ENCODE measurements at regions not wholly inside any gene's neighbourhood (a gene's known extent, or its start where the extent isn't known, plus 50 kb on each side); places are given as distances from the start of the nearest gene placed in this dataset.

GRCh38 chr4:153974452-153974851 lies 185.6 kb upstream of the SFRP2 start:
- DNase-seq, result no peak

GRCh38 chr4:153973942-153974341 lies 185.1 kb upstream of the SFRP2 start:
- no peak for DNase-seq

- no peak for DNase-seq
Observed at GRCh38 chr4:153971899-153972298, 183.0 kb upstream of the SFRP2 start.

- DNase-seq, result no peak
Observed at GRCh38 chr4:153970169-153970568, 181.3 kb upstream of the SFRP2 start.

GRCh38 chr4:153969542-153969941 lies 180.7 kb upstream of the SFRP2 start:
- no peak for DNase-seq

- DNase-seq, result no peak
Observed at GRCh38 chr4:153966641-153967040, 177.8 kb upstream of the SFRP2 start.

GRCh38 chr4:153963216-153963615 lies 174.3 kb upstream of the SFRP2 start:
- no peak for DNase-seq

- no peak for DNase-seq
Observed at GRCh38 chr4:153962311-153963039, 173.6 kb upstream of the SFRP2 start.

- DNase-seq, result no peak
Observed at GRCh38 chr4:153955327-153955726, 166.4 kb upstream of the SFRP2 start.

- no peak for DNase-seq
Observed at GRCh38 chr4:153954654-153955053, 165.8 kb upstream of the SFRP2 start.

- no peak for DNase-seq
Observed at GRCh38 chr4:153950100-153950979, 161.5 kb upstream of the SFRP2 start.

GRCh38 chr4:153948041-153948440 lies 159.2 kb upstream of the SFRP2 start:
- no peak for DNase-seq

GRCh38 chr4:153947124-153947523 lies 158.2 kb upstream of the SFRP2 start:
- DNase-seq, result no peak

- DNase-seq, result no peak
Observed at GRCh38 chr4:153945704-153946103, 156.8 kb upstream of the SFRP2 start.

- no peak for DNase-seq
Observed at GRCh38 chr4:153943738-153944415, 155.0 kb upstream of the SFRP2 start.

GRCh38 chr4:153940916-153941315 lies 152.0 kb upstream of the SFRP2 start:
- DNase-seq, result no peak

GRCh38 chr4:153939570-153939969 lies 150.7 kb upstream of the SFRP2 start:
- DNase-seq, result no peak

- DNase-seq, result no peak
Observed at GRCh38 chr4:153938994-153939393, 150.1 kb upstream of the SFRP2 start.

GRCh38 chr4:153937289-153937688 lies 148.4 kb upstream of the SFRP2 start:
- no peak for DNase-seq

- DNase-seq, result no peak
Observed at GRCh38 chr4:153936121-153936520, 147.2 kb upstream of the SFRP2 start.

GRCh38 chr4:153934688-153935017 lies 145.8 kb upstream of the SFRP2 start:
- no peak for DNase-seq

GRCh38 chr4:153933915-153934687 lies 145.2 kb upstream of the SFRP2 start:
- no peak for DNase-seq

- DNase-seq, result no peak
Observed at GRCh38 chr4:153931804-153932203, 142.9 kb upstream of the SFRP2 start.
